ENCODE measurements at regions not wholly inside any gene's neighbourhood (a gene's known extent, or its start where the extent isn't known, plus 50 kb on each side); places are given as distances from the start of the nearest gene placed in this dataset.
"Not testable (repeated sequence)": the region's sequence is repeated elsewhere in the genome, so short reads cannot be mapped to it uniquely, and the experiment has no call there.

DNA sequence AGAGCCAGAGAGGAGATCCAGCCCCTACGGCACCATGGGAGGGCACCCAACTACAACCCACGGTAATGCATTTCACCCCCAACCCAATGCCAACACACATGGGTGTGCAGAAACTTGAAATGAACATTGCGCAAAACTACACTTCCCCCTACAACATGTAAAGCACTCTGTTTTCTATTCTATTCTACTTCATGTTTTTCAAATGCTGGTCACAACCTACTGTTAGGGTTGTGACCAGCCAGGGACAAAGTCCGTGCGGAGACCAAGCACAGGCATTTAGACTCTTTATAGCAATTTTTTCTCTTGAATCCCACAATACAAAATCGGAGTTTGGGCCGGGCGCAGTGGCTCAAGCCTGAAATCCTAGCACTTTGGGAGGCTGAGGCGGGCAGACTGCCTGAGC lies 90.6 kb downstream of the MRPL14 start:
- no peak for DNase-seq

- no peak for DNase-seq
Observed at GRCh38 chr6:44036196-44036595, 91.1 kb downstream of the MRPL14 start.

DNA sequence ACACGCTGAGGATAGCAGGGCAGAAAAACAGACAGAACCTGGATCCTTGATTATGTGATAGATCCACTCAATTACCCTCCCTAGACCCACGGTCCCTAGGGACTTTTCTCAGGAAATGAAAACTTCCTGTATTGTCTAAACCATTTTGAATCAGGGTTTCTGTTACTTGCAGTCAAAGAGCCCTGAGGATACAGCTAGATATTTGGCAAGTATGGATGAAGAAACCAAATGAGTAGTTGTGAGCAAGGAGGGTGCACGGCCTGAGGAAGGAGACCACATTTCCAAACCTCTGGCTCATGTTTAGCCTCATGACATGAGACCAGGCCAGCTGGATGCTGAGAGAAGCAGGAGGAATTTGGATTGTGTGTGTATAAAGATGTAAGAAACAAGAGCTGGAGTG lies 91.6 kb downstream of the MRPL14 start:
- DNase-seq: no peak

DNA sequence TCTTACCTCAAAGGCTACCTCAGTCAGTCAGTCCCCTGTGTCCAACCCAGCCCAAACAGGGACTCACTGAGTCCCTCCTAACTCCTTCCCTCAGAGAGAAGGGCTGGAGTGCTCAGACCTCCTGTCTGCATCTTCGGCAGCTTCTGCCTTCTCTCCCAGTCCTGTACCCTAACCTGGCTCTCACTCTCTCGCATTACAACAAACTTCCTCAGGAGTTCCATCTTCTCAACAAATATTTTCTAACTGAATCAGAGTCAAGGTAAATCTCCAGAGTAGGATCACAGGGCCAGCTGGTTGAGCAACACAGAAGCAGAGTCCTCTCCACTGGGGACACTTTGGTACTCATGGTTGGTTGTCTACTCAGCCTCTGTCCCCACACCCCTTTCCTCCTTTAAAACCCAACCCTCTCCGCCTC lies 92.3 kb downstream of the MRPL14 start:
- DNase-seq: no peak

GRCh38 chr6:44034391-44034861 lies 92.8 kb downstream of the MRPL14 start:
- no peak for DNase-seq

DNA sequence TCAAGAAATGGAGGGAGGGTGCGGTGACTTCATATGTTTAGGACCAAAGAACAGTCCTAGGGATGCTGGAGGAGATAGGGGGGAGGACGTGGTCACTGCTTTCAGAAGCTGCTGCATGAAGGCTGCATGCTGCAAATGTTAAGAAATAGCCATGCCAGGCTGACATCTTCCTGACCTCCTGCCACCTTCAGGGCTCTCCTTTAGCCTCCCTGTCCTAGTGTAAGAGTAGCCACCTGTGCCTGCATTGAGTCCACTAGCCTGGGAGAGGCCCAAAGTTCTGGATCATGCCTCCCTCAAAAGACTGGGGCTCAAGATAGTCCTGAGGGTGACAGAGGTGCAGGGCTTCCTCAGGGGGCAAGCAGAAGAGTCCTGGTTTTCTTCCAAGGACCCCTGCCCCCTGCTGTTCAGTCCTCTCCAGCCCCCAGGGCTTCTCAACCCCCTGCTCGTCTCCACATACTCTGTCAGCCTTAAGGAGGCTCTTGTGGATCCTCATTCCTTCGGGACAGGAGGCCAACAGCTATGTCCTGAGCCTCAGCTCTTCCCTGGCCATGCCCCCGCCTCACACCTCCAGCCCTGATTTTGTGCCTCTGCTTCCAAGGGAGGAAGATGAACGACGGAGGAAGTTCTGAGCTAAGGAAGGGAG lies 96.3 kb downstream of the MRPL14 start:
- no peak for DNase-seq

GRCh38 chr6:44029444-44030185 lies 97.6 kb downstream of the MRPL14 start:
- DNase-seq: no peak

DNA sequence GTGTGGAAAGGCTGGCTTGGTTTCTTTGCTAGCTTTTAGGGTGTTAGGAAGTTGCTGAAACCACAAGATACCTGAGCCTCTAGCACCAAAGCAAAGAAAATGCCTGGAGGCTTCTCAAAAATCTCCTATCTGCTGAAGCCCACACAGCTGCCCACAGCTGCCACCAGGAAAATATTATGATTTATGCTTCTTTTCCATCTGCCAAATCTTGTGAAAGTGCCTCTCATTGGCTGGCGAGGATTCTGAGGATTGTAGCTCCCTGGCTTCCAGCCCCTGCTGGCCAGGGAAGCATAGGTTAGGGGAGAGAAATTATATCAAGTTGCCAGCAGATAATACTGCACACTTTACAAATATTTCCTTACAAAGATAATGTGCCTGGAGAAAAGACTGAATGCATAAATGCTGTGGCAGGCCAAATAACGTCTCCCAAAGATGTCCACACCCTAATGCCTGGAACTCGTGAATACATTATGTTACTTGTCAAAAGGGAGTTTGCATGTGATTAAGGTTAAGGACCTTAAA lies 98.4 kb downstream of the MRPL14 start:
- no peak for DNase-seq

DNA sequence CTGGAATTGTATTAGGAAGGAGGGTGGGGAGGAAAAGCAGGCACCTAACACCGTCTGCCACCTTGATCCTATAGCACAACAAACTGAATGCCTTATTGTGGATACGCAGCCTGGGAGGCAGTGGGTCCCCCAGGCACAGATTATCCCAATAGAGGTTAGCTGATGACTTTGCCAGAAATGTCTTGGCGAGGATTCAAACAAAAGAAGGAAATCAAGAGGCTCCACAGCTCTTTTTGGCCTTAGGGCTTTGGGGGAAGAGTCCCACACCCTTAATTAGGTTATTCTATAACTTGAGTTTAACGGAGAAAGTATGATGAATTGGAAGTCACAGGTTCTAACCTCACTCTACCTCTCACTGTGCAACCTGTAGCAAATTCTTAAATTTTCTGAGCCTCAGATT lies 102.0 kb downstream of the MRPL14 start:
- DNase-seq: no peak

GRCh38 chr6:44024574-44025219 lies 102.6 kb downstream of the MRPL14 start:
- DNase-seq: no peak

DNA sequence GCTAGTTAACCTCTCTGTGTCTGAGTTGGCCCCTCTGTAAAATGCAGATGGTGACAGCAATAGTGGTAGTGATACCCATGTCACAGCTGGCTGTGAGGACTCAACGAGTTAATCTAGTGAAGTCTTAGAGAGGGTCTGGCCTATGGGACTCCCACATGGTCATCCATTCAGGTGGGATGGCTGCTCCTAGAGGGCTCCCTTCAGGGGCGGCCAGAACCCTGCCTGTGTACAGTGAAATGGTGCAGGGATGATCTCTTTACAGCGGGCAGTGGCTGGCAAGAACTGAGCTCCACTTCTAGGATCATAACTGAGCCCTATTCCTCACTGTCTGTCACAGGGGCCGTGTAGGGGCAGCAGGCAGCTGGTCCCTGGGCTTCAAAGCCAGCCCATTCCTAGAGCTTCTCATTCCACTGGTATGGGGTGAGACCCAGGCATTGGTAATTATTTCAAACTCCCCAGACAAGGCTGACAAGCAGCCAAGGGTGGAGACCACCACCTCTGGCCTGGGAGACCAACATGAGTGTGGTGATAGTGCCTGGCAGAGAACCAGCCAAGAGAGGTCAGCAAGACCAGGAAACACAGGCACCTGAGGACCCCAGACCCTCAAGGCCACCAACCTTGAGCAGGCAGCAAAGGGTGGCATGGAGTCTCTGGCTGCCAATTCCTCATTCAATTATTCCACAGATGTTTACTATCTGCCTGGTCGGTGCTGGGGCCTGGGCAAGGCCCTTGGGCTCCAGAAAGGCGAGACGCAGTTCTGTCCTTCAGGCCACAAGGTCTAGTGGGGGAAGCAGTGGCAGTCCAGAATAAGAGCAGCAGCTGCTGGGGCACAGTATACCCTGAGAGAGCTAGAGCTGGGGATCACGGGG lies 103.4 kb downstream of the MRPL14 start:
- DNase-seq: no peak

GRCh38 chr6:44022671-44023352 lies 104.4 kb downstream of the MRPL14 start:
- no peak for DNase-seq

GRCh38 chr6:44022296-44022661 lies 105.0 kb downstream of the MRPL14 start:
- no peak for DNase-seq

GRCh38 chr6:44021589-44022295 lies 105.5 kb downstream of the MRPL14 start:
- no peak for DNase-seq

DNA sequence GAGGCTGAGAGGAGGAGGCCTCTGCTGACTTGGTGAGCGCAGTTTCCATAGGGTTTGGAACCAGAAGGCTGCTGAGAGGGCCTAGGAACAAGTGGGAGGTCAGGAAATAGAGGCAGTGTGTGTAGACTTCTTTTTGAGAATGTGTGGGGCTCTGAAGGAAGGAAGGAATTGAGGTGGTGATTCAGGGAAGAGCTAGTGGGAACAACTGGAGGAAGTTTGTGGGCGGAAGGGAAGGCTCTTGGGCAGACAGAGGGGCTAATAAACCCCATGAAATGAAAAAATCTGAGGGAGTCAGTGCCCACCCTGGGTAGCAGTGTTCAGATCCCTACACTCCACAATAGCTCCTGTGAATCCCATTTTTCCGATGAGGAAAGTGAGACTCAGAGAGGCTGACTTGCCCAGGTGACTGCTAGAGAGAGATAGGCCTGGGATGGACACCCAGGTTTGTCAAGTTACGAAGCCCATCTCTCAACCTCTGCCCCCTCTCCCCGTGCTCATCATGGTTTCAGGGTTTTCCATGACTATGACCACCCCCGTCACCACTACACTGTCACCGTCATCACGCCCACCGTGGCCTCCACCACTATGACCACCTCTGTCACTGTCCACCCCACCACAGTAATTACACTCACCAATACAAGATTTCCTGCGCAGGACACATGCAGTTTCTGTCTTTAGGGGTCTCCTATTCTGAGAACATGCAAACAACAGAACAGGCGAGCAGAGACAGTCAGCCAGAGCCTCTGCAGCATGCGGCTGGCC lies 106.4 kb downstream of the MRPL14 start:
- DNase-seq: no peak

GRCh38 chr6:44020148-44020547 lies 107.1 kb downstream of the MRPL14 start:
- DNase-seq: no peak

DNA sequence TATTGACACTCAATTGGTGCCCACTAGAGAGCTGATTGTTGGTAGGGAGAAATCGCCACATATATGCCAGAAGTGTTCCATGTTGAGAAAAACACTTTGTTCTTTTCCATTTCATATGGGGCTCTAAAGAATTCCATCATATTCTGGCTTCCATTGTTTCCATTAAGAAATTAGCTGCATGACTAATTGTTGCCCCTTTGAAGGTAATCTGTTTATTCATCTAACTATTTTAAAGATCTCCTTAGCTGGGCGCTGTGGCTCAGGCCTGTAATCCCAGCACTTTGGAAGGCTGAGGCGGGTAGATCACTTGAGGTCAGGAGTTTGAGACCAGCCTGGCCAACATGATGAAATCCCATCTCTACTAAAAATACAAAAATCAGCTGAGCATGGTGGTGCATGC lies 109.9 kb downstream of the MRPL14 start:
- DNase-seq: not testable (repeated sequence)

DNA sequence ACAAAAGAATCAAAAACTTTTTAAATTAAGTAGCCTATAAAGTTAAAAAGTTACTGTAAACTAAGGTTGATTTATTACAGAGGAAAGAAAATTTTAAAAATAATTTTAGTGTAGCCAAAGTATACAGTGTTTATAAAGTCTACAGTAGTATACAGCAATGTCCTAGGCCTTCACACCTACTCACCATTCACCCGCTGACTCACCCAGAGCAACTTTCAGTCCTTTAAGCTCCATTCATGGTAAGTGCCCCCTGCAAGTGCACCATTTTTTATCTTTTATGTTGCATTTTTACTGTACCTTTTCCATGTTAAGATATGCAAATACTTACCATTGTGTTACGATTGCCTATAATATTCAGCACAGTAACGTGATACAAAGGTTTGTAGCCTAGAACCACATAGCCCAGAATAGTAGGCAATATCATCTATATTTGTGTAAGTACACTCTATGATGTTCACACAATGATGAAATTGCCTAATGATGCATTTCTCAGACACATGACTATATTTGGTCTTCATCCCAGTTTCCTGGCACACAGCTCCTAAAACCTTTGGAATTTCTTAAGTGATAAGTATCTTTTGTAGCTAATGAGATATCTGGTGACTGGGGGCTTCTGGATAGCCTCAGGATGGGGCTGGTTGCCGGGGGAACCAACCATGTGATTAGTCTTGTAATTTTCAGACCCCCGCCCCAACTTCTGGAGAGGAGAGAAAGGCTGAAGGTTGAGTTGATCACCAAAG lies 111.0 kb downstream of the MRPL14 start:
- no peak for DNase-seq

DNA sequence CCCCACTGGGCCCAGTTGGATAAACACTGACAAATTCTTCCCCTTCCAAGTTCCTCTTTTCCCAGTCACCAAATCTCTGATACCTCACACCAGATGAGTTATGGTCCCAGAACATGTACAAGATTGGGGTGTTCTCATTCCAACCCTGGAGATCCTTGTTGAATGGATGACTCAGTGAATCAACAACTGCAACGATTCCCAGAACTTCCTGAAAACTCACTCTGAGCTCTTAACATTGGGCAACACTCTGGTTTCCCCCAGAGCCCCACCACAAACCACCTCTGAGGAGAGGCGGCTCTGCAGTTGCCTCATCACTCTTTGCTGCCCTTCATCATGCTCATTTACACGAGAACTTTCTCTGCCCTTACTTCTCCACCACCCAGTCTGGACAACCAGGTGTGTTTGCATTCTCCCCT lies 115.2 kb downstream of the MRPL14 start:
- no peak for DNase-seq

DNA sequence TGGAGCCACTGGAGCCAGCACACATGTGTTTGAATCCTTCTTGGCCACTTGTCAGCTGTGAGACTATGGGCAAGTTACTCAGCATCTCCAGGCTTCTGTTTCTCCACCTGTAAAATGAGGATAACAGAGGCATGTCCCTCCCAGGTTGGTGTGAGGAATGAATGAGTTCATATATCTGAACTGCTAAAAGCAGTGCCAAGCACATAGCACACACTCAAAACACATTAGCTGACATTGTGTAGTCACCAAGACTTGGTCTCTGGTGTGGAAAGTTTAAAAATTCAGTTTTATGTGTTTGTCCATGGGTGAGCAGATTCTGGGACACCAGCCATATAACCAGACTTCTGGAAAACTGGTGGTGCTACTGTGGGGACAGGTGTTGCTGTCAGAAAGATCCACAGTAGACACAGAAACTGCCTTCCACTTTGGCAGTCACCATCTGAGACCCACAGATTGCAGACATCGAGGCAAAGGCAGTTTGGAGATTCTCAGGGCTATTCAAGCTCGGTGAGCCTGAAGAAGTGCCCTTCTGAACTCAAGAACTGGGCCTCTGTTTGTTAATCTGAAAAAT lies 115.8 kb downstream of the MRPL14 start:
- DNase-seq: no peak

Measured in NCI-H1436 treated with DMSO at 0.1 percent for 48 hours (cell line).